Spleen (tissue), 11 donors: ENCODE measurements at regions not wholly inside any gene's neighbourhood (a gene's known extent, or its start where the extent isn't known, plus 50 kb on each side); places are given as distances from the start of the nearest gene placed in this dataset.

Experiments used
- DNase-seq: peaks from one replicate; pipeline ENCODE4 v3.0.0-alpha.2; 2020
- H3K27ac ChIP-seq, 8 donors: fragments of 200-600 bp; sonication (generic) in 7 of 8; 1 replicate in 4 of 8; 2 replicates in 4 of 8; pipeline versions ENCODE4 v1.5.0 to v1.8.0; 2016 to 2021; ENCODE audit warnings: inconsistent platforms in 4 of 8, mild to moderate bottlenecking in 4 of 8, moderate library complexity in 1 of 8
- H3K27me3 ChIP-seq, 7 donors: fragments of 200-600 bp; sonication (generic) in 6 of 7; replicated peaks in 1 of 7; 1 replicate in 4 of 7; 2 replicates in 3 of 7; pipeline versions ENCODE4 v1.5.0 to v1.8.0; 2016 to 2021; ENCODE audit warnings: inconsistent platforms in 3 of 7, mild to moderate bottlenecking in 1 of 7
- H3K36me3 ChIP-seq, 6 donors: fragments of 200-600 bp; sonication (generic) in 5 of 6; 1 replicate in 4 of 6; 2 replicates in 2 of 6; pipeline versions ENCODE4 v1.5.0 to v1.8.0; 2016 to 2021; ENCODE audit warnings: inconsistent platforms in 2 of 6
- H3K4me1 ChIP-seq, 6 donors: fragments of 200-600 bp; sonication (generic) in 5 of 6; 1 replicate in 3 of 6; 2 replicates in 3 of 6; pipeline versions ENCODE4 v1.5.0 to v1.8.0; 2016 to 2021; ENCODE audit warnings: inconsistent platforms in 3 of 6
- H3K4me3 ChIP-seq, 8 donors: fragments of 200-600 bp; sonication (generic) in 7 of 8; 1 replicate in 4 of 8; 2 replicates in 4 of 8; pipeline versions ENCODE4 v1.5.0 to v1.8.0; 2016 to 2021; ENCODE audit warnings: inconsistent platforms in 4 of 8, mild to moderate bottlenecking in 4 of 8, moderate library complexity in 2 of 8
- H3K9me3 ChIP-seq, 8 donors: fragments of 200-600 bp; sonication (generic) in 7 of 8; 1 replicate in 4 of 8; 2 replicates in 4 of 8; pipeline versions ENCODE4 v1.5.0 to v1.8.0; 2016 to 2021; ENCODE audit warnings: inconsistent platforms in 4 of 8
- POLR2A ChIP-seq, 3 donors: fragments of 450-650 bp; IDR thresholded peaks; one replicate each; pipeline ENCODE4 v1.5.1; 2017; ENCODE audit warnings: antibody characterized with exemption in 3 of 3, mild to moderate bottlenecking in 1 of 3
- POLR2AphosphoS5 ChIP-seq, 3 donors: sonication (generic); formaldehyde crosslinking; IDR thresholded peaks; one replicate each; pipeline ENCODE4 v1.5.1; 2017; ENCODE audit warnings: antibody characterized with exemption in 3 of 3
- WGBS, 5 donors: extraction: QIAGEN DNeasy Blood & Tissue Kit in 3 of 5; methylation state at CpG; one replicate each; pipeline versions ENCODE4 v1.1.5 to v1.1.7; 2013 to 2018; 5-methylcytosine and 5-hydroxymethylcytosine counted together
- intact Hi-C: fragments of 100-400 bp; cut with DNase I; formaldehyde crosslinking; loops from one replicate; pipeline ENCODE4 v1.15.0; 2023; ENCODE audit warnings: low total_unique reads
- TF ChIP-seq, protein P1 (sequence below), 11 experiments: fragments of 200-600 bp in 7 of 11; fragments of 450-650 bp in 4 of 11; sonication (generic) in 4 of 11; IDR thresholded peaks in 8 of 11; conservative IDR thresholded peaks in 3 of 11; 1 replicate in 7 of 11; 2 replicates in 4 of 11; pipeline versions ENCODE4 v1.4.0 to v1.8.0; 2016 to 2021; ENCODE audit warnings: antibody characterized with exemption in 11 of 11, inconsistent platforms in 4 of 11, mild to moderate bottlenecking in 1 of 11
- donor health status: healthy with polysubstance abuse.
- donor health status: DM: no; HTN: no; CAD: no; lungs with moderate emphysema.
- donor health status: DM: no; HTN: no; CAD: no.
- donor health status: Bipolar disorder and iron deficiency.
- donor health status: healthy.
- donor health status: DM: no; HTN: no; CAD: no.
- donor health status: DM: yes; HTN: yes; CAD: no.

DNA sequence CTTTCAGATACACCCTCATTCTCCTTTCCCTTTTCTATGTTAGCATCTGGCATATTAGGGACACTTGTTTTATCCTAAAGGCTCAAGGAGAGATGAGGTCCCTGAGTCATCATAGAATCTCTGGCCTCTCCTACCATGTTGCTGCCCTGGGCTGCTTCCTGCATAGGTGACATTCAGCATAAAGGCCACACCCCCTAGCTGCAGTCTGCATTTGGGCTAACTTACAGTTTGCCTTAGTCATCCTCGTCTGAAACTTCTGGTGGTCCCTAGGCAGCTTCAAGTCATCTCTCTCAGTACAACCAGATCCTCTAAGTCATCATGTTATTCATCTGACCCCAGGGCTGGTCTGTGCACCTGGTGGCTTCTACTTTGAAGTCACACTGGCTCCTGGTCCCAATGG lies 982.7 kb upstream of the NR2F2 start:
- H3K4me3 ChIP-seq = no peak overlapping the region
- TF ChIP-seq, protein P1, sequence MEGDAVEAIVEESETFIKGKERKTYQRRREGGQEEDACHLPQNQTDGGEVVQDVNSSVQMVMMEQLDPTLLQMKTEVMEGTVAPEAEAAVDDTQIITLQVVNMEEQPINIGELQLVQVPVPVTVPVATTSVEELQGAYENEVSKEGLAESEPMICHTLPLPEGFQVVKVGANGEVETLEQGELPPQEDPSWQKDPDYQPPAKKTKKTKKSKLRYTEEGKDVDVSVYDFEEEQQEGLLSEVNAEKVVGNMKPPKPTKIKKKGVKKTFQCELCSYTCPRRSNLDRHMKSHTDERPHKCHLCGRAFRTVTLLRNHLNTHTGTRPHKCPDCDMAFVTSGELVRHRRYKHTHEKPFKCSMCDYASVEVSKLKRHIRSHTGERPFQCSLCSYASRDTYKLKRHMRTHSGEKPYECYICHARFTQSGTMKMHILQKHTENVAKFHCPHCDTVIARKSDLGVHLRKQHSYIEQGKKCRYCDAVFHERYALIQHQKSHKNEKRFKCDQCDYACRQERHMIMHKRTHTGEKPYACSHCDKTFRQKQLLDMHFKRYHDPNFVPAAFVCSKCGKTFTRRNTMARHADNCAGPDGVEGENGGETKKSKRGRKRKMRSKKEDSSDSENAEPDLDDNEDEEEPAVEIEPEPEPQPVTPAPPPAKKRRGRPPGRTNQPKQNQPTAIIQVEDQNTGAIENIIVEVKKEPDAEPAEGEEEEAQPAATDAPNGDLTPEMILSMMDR (IDR thresholded peaks at IDR 0.05 in 8 of 11, conservative IDR thresholded peaks at IDR 0.05 in 3 of 11) = no peak
- TF ChIP-seq POLR2A (IDR thresholded peaks at IDR 0.05) (no peak), POLR2AphosphoS5 (IDR thresholded peaks at IDR 0.05) (no peak)
- no peaks in the 10 kb centered on the region for H3K4me1 ChIP-seq
- H3K9me3 ChIP-seq = no peaks in the 10 kb centered on the region
- DNase-seq = no peak
- 56 to 92% (median 79%) methylated on average over 1 of the region's 1 CpG for WGBS, 5 donors
- no peak overlapping the region for H3K27ac ChIP-seq
- no peaks in the 10 kb centered on the region for H3K27me3 ChIP-seq
- H3K36me3 ChIP-seq = no peaks in the 10 kb centered on the region
- intact Hi-C loops = no loop called here

GRCh38 chr15:95350908-95351307 lies 979.6 kb upstream of the NR2F2 start:
- Histone ChIP-seq H3K36me3 (no peaks in the 10 kb centered on the region), H3K9me3 (no peaks in the 10 kb centered on the region), H3K4me1 (no peaks in the 10 kb centered on the region), H3K27me3 (no peaks in the 10 kb centered on the region), H3K27ac (no peak overlapping the region), H3K4me3 (no peak overlapping the region)
- intact Hi-C loops = no loop called here
- DNase-seq = no peak
- TF ChIP-seq, protein P1 (IDR thresholded peaks at IDR 0.05 in 8 of 11, conservative IDR thresholded peaks at IDR 0.05 in 3 of 11) = no peak
- TF ChIP-seq POLR2AphosphoS5 (IDR thresholded peaks at IDR 0.05) (no peak), POLR2A (IDR thresholded peaks at IDR 0.05) (no peak)
- 76 to 88% (median 83%) methylated on average over 3 of the region's 3 CpGs for WGBS, 5 donors

GRCh38 chr15:95352631-95353187 lies 977.8 kb upstream of the NR2F2 start:
- H3K4me1 ChIP-seq = no peaks in the 10 kb centered on the region
- H3K4me3 ChIP-seq = no peak overlapping the region
- TF ChIP-seq POLR2A (IDR thresholded peaks at IDR 0.05) (no peak), POLR2AphosphoS5 (IDR thresholded peaks at IDR 0.05) (no peak)
- TF ChIP-seq, protein P1 (IDR thresholded peaks at IDR 0.05 in 8 of 11, conservative IDR thresholded peaks at IDR 0.05 in 3 of 11) = no peak
- no peaks in the 10 kb centered on the region for H3K9me3 ChIP-seq
- H3K27ac ChIP-seq = no peak overlapping the region
- no peaks in the 10 kb centered on the region for H3K27me3 ChIP-seq
- intact Hi-C loops = no loop called here
- DNase-seq = no peak
- no peaks in the 10 kb centered on the region for H3K36me3 ChIP-seq
- 89 to 96% (median 91%) methylated on average over 9 of the region's 9 CpGs for WGBS, 5 donors

GRCh38 chr15:95353512-95353911 lies 977.0 kb upstream of the NR2F2 start:
- no peaks in the 10 kb centered on the region for H3K9me3 ChIP-seq
- no peak overlapping the region for H3K27ac ChIP-seq
- no peak for TF ChIP-seq POLR2AphosphoS5 (IDR thresholded peaks at IDR 0.05)
- no peak for TF ChIP-seq POLR2A (IDR thresholded peaks at IDR 0.05)
- TF ChIP-seq, protein P1 (IDR thresholded peaks at IDR 0.05 in 8 of 11, conservative IDR thresholded peaks at IDR 0.05 in 3 of 11) = no peak
- no peak overlapping the region for H3K4me3 ChIP-seq
- no peak for DNase-seq
- H3K36me3 ChIP-seq = no peaks in the 10 kb centered on the region
- WGBS, 5 donors = 83 to 93% (median 89%) methylated on average over 1 of the region's 1 CpG
- intact Hi-C loops = no loop called here
- no peaks in the 10 kb centered on the region for H3K4me1 ChIP-seq
- no peaks in the 10 kb centered on the region for H3K27me3 ChIP-seq
